ENCODE measurements at regions not wholly inside any gene's neighbourhood (a gene's known extent, or its start where the extent isn't known, plus 50 kb on each side); places are given as distances from the start of the nearest gene placed in this dataset.

DNA sequence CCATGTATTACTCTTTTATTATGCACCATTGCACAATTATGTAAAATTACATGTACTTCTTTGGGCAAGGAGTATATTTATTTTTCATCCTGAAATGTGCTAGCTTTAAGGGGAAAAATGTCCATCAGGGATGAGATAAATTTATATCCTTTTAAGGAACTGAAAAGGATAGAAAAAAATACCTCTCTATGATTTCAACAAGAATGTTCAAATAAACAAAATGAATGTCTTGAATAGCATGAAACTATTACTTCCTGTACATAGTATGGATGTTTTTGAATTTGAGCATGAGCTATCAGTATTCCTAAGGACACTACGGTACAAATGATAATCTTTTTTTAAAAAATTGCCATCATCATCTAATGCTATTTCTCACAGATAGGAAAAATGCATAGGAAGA lies 1611.9 kb upstream of the ZEB2 start:
- TF ChIP-seq EGR2 (tag by site-specific recombination; IDR thresholded peaks at IDR 0.05; ENCODE audit: low read depth) (no peak), GFI1B (tag by site-specific recombination; IDR thresholded peaks at IDR 0.05) (no peak), REST (tag by site-specific recombination; IDR thresholded peaks at IDR 0.05) (no peak), ZNF664 (tag by site-specific recombination; IDR thresholded peaks at IDR 0.05) (no peak), ZNF777 (tag by site-specific recombination; IDR thresholded peaks at IDR 0.05; ENCODE audit: borderline replicate concordance) (no peak), ZSCAN30 (tag by site-specific recombination; IDR thresholded peaks at IDR 0.05) (no peak)
- TF ChIP-seq, protein P1, sequence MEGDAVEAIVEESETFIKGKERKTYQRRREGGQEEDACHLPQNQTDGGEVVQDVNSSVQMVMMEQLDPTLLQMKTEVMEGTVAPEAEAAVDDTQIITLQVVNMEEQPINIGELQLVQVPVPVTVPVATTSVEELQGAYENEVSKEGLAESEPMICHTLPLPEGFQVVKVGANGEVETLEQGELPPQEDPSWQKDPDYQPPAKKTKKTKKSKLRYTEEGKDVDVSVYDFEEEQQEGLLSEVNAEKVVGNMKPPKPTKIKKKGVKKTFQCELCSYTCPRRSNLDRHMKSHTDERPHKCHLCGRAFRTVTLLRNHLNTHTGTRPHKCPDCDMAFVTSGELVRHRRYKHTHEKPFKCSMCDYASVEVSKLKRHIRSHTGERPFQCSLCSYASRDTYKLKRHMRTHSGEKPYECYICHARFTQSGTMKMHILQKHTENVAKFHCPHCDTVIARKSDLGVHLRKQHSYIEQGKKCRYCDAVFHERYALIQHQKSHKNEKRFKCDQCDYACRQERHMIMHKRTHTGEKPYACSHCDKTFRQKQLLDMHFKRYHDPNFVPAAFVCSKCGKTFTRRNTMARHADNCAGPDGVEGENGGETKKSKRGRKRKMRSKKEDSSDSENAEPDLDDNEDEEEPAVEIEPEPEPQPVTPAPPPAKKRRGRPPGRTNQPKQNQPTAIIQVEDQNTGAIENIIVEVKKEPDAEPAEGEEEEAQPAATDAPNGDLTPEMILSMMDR (tag by site-specific recombination; IDR thresholded peaks at IDR 0.05) = no peak

Data from HEK293 (cell line).